Amniotic stem cell (primary cell): ENCODE measurements at regions not wholly inside any gene's neighbourhood (a gene's known extent, or its start where the extent isn't known, plus 50 kb on each side); places are given as distances from the start of the nearest gene placed in this dataset.

Experiments used
- DNase-seq: peaks from one replicate; lab custom pipeline; 2025; lab: John Stamatoyannopoulos, UW

DNA sequence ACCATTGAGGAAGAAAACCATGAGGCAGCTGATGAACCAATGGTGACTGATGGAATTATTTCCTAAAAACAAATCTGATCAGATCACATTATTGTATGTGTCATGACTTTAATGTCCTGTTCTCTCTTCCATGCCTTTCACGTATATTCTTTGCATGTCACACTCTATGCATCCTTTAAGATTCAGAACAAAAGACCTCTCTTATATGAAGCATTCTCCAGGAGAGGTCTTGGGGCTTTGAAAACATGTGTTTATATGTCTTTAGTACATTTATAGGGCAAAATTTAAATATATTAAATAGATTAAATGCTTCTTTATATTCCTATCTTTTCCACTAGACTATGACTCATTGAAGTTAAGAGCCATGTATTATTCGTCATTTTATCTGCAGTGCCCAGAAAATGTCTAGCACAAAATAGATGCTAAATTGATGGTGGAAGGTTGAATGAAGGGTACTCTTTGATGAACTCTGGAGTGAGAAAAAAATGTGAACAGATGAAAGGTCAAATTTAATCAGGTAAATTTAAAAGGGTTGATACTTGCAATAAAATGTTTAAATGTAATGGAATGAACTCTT, 196.3 kb downstream of the PSAT1 start:
- no peak for DNase-seq

DNA sequence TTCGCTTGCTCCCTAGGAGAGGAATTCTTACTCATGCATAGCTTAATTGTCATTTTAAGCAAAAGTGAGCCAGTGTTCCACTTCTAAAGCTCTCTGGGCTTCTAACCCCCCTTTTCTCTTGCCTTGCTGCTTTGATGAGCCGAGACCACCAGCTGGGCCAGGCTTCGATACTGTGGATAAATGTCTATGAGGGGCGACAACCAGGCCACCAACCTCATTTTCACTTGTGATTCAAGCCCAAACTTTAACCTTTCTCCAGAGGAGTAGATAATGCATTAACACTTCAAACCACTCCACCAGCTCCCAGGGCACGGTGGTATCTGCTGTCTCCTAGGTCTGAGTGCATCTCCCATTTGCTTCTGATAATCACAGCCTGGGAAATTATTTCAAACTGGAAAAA, 205.6 kb downstream of the PSAT1 start:
- DNase-seq, result no peak

DNA sequence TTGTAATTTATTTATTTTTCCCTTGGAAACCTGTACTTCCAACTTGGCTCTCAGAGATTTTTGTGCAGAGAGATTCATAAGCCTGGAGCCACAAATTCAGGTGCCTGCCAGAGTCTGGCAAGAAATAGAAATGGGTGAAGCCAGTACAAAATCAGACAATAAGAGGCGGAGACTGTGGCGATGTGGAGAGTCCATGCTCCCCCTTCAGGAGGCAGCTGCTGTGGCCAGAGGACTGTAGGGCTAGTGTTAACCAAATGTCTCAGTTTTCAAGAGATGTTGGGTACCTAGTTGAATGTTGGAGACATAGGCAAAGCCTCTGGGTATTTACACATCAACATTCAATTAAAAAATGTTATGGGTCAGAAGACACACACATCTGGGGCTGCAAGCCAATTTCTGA, 208.6 kb downstream of the PSAT1 start:
- DNase-seq, result no peak

DNA sequence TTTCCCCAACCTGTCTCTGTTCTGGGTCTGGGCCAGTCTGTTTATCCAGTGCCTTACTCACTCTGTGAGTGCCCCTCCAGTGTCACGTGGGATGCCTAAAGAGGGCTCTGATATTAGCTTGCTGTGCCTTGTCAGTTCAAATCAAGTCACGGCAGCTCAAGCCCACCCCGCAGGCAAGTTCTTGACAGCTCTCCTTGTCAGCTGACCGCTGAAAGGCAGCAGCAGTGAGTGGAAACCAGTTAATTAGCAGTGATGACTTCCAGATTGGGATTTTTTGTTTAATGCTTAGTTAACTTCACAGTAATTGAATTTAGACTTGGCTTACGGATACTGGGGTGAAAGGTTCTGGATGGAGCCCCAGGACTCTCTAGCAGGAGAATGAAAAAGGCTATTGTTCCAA, 210.1 kb downstream of the PSAT1 start:
- no peak for DNase-seq

DNA sequence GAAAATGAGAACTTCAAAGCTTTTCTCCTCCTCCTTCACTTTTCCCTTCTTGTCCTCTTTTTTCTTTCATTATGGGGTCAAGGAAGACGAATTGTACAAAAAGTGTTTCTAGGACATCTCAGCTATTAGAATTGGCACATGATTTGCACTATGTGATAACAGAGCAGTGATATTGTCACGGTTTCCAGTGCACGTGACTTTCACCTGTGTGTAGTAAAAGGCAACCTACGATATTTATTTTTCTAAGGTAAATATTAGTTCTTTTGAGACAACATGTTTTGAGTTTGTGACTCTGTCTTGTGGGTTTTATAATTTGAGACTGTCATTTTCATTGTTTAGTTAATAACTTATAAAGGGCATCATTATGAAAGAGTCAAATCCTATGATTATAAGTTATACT, 213.1 kb downstream of the PSAT1 start:
- DNase-seq, result no peak

DNA sequence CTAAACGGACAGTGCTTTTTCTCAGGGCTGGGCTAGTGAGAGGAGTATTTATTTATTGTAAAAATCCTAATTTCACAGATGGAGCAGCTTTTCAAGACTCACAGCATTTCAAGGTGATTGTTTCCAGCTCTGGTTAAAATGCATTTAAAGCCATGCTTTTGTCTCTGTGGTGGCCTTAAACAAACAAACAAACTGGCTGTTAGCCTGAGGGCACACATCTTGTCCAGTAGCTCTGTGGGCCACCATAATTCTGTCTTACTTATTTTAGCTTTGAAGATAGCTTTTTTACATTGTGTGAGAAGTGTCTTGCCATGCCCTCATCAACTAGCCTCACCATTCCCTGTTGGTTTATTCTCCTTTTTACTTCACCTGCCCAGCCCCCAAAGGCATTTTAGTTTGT, 218.2 kb downstream of the PSAT1 start:
- no peak for DNase-seq

DNA sequence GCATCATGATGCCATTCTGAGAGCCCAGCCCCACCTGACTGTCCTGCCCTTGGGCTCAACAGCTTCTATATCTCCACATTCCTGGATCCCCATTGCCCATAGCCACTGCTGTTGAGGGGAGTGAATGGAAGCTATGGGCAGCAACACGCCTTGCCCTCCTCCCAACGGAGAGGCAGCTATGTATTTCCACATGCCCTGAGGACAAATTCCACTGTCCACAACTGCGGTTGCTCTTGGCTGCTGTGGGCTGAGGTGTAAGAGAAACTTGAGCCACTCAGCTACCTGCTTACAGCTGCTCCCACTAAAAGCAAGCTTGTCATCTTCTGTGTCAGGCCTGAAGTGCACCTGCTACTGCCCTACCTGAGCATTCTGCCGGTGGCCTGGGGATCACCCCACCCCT, 222.9 kb downstream of the PSAT1 start:
- no peak for DNase-seq

DNA sequence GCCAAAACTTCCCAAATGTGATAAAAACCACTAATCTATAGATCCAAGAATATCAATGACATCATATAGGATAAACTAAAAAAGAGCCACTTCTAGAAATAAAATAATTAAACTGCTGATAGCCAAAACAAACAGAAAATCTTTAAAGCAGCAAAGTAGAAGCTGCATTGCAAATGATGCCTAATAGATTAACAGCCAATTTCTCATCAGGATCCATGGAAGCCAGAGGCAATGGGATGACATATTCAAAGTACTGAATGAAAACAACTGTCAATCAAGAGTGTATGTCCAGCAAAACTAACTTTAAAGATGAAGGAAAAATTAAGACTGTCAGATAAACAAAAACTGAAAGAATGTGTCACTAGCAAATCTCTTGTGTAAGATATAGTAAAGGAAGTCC, 224.8 kb downstream of the PSAT1 start:
- no peak for DNase-seq

DNA sequence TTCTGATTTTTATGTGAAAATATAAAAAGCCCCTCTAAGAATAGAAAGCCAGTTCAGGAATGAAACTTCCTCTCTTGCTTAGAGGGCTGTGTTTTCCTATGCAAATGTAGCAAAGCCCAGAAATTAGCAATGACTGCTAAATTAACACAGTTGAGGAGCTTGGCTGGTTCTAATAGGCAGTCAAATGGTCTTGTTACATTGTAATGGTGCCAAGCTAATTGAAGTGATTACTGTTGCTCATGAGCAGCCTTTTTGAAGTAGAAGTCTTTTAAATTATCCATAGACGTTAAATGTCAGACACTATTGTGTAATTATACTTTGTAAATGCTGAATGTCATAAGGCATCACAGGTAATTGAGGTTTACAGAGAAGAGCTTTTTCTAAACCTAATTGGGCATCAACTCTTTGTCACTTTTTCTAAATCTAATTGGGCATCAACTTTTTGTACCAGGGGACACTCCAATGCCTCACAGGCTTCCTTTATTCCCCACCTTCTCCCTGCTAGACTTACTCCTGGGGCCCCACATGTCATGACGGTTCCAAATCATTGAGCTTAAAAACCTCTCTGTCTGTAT, 229.1 kb downstream of the PSAT1 start:
- DNase-seq, result no peak

DNA sequence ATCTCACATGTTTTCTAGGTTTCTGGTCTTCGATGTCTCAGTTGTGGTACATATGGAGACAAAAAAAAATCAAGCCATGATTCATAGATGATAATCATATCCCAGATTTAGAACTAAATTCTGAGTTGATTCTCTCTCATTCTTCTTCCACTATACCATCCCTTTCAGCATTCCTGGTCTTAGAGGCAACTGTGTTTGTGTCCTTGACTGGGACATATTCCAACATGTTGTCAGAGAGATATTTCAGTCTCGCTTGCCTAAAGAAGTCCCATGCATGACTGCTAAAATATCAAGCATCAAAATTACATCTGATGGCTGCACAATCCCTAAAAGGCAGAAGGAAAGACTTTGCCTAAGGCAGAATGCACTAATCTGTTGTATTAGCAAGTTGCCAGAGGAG, 236.6 kb downstream of the PSAT1 start:
- DNase-seq, result peak; percentile 11

DNA sequence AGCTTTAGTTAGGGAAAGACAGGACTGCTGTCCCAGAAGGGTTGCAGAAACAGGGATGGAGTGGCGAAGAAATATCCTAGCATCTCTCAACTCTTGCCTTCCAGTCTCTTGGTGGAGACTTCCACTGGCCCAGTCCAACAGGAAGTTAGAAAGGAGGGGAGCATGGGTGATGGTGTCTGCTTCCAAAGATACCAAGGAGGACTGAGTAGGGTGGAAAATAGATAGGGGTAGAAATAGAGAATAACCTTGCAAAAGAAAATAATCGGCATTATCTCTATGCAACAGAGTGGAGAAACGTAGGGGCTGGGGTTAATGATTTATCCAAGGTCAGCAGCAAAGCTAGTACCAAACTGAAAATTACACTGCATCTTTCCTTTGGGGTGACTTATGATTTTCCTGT, 242.3 kb downstream of the PSAT1 start:
- DNase-seq, result no peak

DNA sequence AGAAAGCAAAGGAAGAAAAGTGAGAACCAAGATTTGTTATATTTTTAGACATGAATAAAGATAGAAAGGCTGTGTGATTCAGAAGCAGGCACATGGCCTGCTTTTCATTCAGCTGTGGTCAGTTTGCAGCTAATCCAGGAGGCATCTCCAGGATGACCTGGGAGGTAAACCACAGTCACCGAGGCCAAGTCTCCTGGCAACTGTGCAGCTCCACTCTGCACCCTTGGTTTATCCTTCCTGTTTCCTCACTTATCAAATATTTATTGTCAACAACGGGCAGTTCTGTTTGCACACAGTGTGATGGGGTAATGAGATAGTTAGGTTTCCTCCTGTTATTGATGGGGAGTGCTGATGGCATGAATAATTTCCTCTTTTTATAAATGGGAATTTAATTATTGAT, 243.0 kb downstream of the PSAT1 start:
- DNase-seq, result no peak

DNA sequence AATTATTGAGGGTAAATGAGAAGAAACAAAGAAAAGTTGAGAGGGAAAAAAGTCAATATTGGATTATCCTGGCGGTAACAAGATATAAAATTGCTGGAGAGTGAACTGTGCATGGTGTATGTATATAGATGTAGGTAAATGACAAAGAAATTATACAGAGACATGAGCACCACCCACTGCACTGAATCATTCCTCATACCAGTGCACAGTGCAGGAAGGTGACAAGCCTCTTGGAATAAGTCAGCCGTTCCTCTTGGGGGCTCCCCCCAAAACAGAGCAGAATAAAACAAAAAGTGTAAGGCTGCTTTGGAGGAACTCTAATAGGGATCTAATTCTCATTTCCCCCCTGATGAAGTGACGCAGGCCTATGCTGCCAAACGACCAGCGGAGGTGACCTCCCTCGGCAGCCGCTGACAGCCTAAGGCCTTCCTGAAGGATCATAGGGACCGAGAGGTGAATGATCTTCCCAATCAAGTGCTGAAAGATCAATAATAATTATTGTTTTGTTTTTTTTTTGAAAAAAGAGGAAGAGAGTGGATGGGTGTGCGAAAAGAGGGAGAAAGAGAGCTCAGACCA, 245.0 kb downstream of the PSAT1 start:
- DNase-seq, result no peak

DNA sequence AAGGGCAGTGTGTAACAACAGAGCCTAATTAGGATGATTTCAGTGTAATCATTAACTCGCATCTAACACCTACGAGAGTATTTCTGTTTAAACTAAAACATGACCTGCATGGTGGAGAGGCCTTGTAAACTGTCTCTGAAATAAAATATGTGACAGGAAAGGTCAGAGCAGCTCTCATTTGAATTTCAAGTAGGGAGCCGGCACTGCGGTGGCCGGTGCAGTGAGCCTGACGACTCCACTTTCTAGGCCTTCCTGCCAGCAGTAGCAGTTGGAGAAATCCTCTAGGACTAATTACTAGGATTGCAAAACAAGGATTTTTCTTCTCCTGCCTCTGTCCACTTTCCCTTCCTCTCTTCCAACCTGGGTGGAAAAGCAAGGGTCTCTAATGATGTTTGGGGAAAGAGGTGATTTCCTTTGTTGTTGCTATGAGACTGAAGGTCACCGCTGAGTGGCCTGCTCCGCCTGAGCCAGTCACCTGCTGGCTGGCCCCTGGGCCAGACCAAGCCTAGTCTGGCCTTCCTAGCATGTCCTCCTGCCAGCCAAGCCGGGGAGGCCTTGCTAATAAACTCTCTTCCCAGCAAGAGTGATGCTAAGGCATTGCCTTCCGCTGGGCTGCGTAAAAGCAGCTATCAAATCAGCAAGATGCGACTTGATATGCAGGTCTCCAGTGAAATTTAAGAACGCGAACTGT, 245.7 kb downstream of the PSAT1 start:
- no peak for DNase-seq

DNA sequence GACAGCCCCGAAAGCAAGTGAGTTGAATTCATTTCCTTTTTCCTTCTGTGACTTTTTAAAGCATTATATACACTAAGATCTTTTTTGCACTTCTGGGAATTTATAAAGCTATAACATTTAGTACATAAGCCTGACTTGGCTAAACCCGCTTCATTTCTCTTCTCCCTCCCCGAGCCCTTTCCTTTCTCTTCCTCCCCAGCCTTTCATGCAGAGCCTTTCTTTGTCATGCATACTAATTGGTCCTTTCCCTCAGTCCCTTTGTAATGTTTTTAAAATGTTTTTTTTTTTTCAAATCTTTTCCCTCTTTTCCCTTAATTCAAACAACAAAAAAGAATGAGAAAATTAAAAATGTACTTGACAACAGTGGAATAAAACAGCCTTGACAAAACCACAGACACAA, 246.4 kb downstream of the PSAT1 start:
- no peak for DNase-seq

DNA sequence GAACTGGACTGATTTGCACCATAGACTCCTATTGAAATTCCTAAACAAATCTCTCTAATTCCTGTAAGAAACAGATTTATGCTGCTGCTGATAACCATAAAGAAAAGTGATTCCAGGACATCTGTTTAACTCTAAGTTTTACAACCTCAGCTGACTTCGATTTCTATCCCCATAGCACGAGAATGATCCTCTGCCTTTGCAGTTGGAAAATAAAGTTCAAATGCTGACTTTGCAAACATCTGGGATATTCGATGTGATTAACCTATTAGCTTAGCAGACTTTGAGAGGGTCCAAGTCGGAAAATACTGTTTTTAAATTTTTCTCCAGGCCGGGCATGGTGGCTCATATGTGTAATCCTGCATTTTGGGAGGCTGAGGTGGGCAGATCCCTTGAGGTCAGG, 247.3 kb downstream of the PSAT1 start:
- no peak for DNase-seq

DNA sequence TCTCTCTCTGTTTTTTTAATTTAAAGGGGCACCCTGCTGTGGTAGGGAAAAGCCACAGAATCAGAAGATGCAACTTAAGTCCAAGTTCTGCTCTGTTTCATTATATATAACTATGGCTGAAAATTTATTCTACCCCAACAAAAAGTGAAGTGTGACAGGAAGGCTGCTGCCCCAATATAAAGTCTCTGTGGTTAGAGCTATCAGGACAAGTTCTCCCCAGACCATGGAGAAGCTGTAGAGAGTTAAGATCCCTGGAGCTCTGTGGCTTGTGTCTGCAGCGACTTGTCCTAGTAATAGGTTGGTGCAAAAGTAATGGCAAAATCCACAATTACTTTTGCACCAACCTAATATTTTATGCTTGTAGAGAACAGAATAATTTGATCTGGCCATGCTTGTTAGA, 250.9 kb downstream of the PSAT1 start:
- DNase-seq, result no peak

DNA sequence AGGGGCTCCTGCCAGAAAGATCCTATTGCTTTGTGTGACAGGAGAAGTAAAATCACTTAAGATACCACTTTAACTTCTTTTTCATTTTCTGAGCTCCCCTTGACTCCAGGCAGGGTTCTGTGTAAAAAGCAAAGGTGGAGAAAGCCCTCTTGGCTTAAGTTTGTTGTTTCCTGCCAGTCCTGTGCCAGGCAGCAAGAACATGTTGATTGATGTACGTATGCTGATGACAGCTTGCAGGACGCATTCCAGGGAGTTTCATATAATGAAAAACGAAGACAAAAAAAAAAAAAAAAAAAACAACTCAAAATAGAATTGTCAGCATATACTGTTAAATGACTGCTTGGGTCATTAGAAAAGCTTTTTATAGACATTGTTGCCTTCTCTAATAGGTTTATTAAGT, 251.7 kb downstream of the PSAT1 start:
- DNase-seq, result no peak

DNA sequence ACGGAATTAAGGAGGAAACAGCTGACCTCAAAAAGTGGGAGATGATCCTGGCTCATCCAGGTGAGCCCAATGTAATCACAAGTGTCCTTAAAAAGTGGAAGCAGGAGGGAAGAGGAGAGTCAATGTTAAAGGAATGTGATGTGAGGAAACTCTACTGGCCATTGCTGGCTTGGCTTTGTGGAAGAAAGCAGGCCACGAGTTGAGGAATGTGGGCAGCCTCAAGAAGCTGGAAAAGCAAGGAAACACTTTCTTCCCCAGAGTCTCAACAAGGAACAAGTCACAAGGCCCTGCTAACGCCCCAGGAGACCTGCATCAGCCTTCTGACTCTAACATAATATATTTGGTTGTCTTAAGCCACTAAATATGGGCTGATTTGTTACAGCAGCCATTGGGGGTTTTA, 252.8 kb downstream of the PSAT1 start:
- DNase-seq, result no peak

DNA sequence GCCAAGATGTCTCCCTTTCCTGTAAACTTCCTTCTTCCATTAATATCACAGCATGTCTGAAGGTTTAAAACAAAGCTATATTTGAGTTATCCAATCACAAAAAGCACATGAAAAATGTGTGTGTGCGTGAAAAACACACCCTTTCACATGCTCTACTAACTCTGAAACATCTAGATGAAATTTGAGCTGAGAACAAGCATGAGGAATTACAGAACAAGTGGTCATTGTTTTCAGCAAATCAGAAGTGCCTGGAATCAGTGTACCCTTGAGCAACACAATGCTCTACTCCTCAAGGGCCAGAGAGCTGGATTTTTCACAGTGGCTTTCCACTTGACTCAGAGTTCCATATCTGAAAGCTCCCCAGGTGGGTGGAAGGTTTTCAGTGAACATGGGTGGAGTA, 255.9 kb downstream of the PSAT1 start:
- DNase-seq, result no peak

DNA sequence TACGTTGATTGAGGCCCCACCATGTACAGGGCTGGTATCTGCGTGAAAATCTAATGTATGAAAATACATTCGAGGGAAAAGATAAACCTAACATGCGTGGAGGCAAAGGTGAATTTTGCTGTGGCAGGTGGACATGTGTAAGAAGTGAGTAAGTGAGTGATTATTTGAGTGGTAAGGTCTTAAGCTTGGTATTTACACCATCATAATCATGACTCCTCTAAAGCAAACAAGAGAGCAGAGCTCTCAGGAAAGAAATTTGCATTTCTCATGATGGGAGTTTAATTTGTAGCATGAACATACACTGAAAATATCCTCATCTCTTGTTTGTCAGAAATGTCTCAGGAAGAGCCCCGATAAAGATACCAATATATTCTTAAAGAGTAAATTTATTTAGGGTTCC, 260.6 kb downstream of the PSAT1 start:
- DNase-seq, result no peak

DNA sequence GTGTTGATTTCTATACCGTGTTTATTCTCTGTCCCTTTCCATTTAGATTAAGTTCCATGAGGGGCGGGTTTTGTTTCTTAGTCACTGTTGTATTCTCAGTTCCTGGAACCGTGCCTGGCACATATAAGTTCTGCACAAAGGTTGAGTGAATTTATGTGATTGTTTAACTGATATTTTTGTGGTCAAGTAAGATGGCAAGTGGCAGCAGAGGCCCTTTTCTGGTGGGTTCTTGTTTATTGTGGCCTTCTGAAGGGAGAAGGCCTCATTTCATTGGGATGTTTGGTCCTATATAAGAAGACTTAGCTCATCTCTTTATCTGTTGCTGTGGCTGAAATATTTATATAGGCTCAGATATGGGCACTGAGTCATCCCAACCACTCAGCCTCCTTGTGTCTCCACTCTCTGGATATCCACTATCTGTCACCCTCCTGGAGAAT, 262.5 kb downstream of the PSAT1 start:
- DNase-seq, result peak; percentile 38

DNA sequence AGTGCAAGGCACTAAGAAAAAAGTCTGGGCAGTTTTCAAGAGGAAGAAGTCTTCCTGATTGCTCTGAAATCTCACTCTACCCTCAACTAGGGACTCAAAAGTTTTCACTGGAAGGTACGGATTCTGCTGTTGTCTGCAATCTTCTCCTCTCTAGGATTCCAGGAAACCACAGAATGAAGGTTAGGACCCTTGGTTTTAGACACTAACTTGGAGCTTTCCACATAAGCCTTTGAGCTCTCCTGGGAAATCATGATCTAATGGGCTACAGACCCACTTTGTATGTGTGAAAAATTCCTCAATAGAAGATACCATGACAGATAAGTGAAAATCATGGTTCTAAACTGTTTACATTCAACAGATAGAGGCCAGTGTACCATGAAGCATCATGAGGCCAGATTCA, 265.1 kb downstream of the PSAT1 start:
- no peak for DNase-seq

DNA sequence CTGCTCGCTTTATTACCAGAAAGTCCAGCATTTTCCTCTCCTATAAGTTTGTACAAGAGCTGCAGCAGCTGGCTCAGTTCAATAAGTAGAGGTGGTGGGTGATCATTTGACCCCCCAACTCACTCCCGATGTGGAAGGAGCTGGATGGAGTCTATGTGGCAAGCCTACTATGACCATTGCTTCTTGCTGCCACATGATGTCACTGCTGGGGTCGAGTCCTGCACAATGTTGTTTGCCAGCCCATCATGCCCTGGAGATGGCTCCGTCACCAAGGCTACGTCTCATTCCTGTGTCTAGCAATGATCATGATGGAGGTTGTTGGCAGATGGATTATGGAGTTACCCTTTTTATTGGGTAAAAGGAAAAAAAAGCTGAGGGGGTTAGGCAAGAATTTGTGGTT, 266.3 kb downstream of the PSAT1 start:
- DNase-seq, result no peak
